Ammon's horn (tissue), 1 donor: ENCODE measurements at regions not wholly inside any gene's neighbourhood (a gene's known extent, or its start where the extent isn't known, plus 50 kb on each side); places are given as distances from the start of the nearest gene placed in this dataset.
"Not testable (repeated sequence)": the region's sequence is repeated elsewhere in the genome, so short reads cannot be mapped to it uniquely, and the experiment has no call there.

ENCODE experiments used
- DNase-seq: peaks from one replicate; pipeline ENCODE4 v3.0.0-alpha.2; 2016; ENCODE audit warnings: low spot score

DNA sequence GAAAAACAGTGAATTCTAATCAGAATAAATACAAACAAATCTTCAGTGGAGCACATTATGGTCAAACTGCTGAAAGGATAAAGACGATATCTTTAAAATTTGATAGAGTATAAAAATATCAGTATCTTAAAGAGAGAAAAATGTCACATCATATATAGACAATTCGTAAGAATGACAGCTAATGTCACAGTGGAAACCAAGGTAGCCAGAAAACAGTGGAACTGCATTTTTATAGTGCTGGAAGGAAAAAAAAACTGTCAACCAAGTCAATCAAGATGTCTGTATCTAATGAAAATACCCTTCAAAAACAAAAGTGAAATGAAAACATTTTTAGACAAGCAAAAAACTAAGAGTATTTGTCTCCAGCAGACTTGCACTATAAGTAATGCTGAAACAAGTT lies 73.4 kb upstream of the HMGXB4 start:
- no peak for DNase-seq

GRCh38 chr22:35186492-35186891 lies 70.8 kb upstream of the HMGXB4 start:
- no peak for DNase-seq

- DNase-seq: not testable (repeated sequence)
Observed at GRCh38 chr22:35188930-35189329, 68.4 kb upstream of the HMGXB4 start.

- DNase-seq: no peak
Observed at GRCh38 chr22:35189559-35189958, 67.7 kb upstream of the HMGXB4 start.

DNA sequence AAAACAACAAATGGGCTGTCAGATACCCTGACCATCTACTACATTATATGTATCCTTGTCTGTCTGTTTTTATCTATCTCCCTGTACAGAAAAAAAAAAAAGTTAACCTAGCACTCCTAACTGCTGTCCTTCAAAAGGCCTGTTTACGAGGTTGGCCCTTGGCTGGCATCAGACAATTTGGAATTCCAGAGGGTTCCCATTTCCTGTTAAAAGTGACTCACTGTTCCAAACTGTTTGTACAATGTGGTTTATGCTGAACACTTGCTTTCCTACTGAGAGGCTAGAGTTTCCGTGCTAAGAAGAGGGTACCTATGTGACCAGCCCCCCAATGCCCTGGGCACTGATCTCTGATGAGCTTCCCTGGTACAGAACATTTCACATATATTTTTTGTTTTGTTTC lies 65.9 kb upstream of the HMGXB4 start:
- DNase-seq: no peak

DNA sequence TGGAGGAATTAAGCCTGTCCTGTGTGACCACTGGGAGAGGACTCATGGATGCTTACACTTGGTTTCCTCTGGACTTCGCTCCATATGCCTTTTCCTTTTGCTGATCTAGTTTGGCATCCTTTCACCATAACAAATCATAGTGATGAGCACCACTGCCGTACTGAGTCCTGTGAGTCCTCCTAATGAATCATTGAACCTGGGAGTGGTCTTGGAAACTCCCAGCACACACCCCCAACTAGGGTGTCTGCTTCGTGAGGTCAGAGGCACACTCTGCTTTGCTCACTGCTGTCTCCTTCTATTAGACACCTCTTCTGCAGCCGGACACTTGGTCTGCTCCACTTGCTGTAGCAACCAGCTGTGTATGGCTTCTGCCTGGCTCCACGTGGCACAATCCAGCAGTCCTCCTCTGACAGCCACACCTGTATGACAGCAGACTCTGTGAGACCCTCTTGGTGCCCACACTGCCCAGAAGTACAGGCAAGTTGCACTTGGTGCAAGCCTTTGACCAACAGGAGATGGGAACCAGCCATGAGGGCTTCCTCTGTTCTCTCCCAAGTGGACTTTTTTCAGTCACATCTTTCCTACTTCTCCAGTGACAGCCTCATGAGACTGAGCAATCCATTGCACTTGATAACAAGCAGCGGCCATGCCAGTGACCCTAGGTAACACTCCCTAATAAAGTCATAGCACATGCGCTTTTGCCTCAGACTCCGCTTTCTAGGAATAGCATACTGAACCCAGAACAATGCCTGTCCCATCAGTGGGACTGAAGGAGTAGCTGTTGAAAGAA lies 65.0 kb upstream of the HMGXB4 start:
- DNase-seq: no peak

GRCh38 chr22:35195226-35195625 lies 62.1 kb upstream of the HMGXB4 start:
- DNase-seq: no peak

DNA sequence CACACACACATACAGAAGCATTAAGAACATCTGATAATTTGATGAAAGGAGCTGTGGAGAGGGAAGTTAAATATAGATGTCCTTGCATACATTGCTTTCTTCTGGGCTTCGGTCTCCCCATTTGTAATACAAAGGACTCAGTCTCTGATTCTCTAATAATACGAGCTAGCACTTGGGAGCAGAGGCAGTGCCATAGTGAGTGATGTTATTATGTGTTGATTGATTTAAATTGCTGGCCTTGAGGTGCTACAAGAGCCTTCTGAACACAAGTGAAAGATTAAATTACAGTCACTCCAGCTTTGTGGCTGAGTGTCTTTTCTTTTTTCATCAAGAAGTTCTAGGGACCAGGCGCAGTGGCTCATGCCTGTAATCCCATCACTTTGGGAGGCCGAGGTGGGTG lies 61.5 kb upstream of the HMGXB4 start:
- no peak for DNase-seq

GRCh38 chr22:35197071-35197470 lies 60.2 kb upstream of the HMGXB4 start:
- no peak for DNase-seq

DNA sequence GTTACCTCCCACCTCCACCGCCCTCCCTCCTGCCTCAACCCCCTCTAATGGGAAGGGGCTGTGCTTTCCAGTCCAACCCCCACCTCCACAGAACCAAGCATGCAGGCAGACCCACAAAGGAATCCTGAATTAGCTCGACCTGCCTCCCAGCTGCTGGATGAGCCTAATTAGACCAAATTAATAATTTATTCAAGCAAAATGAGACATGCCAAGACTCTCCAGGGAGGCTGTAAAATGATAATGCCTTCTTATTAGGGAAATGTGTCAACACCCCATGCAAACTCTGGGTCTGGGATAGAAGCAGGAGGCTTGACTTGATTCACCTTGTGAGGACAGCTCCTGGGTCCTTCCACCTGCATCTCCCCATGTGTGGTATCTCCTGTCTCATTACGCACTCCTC lies 59.4 kb upstream of the HMGXB4 start:
- DNase-seq: no peak

DNA sequence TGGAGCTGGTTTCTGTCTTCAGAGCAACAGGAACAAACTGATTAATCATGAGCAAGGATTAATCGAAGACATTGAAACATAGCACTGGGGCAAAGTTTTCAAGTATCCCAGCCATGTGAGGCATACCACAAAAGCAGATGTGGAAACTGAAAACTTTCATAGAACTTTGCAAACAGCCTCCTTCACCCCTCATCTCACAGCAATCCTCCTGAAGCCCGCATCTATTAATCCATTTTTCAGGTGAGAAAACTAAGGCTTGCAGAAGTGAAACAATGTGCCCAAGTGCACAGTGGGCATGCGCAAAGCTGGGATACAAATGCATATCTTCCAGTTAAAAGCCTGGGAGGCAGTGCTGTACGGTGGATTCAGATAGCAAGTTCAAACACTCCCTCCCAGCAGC lies 58.6 kb upstream of the HMGXB4 start:
- DNase-seq: no peak

DNA sequence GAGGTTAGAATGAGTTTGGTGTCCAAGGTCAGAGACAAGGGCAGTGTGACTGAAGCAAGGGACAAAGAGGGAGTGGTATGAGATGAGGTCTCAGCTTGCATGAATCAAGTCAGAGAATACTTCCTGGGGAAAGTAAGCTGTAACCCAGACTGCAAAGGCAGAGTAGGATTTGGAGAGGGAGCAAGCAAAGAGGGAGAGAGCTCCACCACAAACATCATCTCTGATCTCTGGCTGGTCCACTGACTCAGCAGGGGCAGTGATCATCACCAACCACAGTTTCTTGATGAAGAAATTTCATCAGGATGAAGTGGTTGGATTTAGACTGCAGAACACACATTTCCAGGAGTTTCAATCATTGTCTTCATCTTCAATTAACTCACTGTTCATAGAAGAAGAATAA lies 54.9 kb upstream of the HMGXB4 start:
- no peak for DNase-seq

DNA sequence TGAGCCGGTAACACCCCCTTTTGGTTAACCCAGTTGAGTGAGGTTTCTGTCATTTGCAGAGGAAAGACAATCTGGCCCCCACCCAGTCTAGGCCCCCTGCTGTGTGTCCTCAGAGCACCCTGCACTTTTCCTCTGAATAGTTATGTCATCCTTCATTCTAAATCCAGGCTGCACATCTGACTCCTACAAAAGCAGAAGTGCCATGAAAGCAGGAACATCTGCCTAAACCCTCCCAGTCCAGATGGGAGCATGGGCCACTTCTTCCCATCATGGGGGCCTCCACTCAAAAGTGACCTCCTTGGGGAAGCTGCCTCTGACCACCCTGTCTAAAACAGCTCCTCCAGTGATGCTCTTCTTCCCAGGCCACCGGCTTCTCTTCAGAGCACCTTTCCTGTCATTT lies 53.7 kb upstream of the HMGXB4 start:
- no peak for DNase-seq

- DNase-seq: no peak
Observed at GRCh38 chr22:35204807-35205775, 52.2 kb upstream of the HMGXB4 start.

GRCh38 chr22:35205961-35206360 lies 51.3 kb upstream of the HMGXB4 start:
- no peak for DNase-seq

GRCh38 chr22:35206889-35207288 lies 50.4 kb upstream of the HMGXB4 start:
- no peak for DNase-seq
